SK-N-DZ (cell line): ENCODE measurements at regions not wholly inside any gene's neighbourhood (a gene's known extent, or its start where the extent isn't known, plus 50 kb on each side); places are given as distances from the start of the nearest gene placed in this dataset.

Experiments used
- DNase-seq: peaks from one replicate; pipeline ENCODE4 v3.0.0-alpha.2; 2015; ENCODE audit warnings: low spot score

GRCh38 chrX:14476205-14476604, 53.1 kb upstream of the GLRA2 start:
- DNase-seq: no peak

- no peak for DNase-seq
These were observed 79.6 kb upstream of the GLRA2 start for GRCh38 chrX:14449773-14450172.

DNA sequence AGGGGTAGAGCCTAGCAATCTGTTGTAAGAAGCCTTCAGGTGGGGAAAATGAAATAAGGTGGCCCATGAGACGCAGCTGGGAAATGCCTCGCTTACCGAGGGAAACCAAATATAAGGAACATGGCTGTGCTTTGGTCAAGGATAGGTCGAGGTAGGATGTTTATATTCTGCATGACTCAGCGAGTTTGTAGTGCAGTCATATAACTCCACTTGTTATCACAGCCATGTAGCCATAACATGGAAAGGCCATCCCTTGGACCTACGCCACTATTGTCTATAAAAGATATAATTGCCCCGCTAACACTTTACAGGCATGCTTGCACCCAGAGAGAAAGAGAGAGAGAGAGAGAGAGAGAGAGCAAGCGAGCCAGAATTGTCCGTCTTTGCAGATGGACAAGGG, 80.9 kb upstream of the GLRA2 start:
- DNase-seq: no peak

DNA sequence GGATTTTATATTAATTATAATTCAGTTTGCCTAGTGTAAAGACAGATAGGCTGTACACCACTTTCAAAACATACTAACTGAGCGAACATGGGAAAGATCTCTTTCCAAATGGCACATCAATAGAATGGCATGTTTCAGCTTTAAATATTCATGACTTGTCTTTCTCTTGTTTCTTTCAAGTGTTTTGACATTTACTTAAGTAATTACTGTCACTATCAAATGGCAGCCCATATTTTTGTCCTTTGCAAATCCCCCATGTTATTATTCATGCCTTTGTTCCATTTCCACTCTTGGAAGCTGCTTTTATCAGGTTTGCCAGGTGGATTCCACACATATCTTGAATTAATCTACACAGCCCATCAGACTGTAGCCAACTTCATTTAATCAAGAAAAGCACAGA, 89.2 kb upstream of the GLRA2 start:
- peak; percentile 0 for DNase-seq

GRCh38 chrX:14427614-14428013, 101.7 kb upstream of the GLRA2 start:
- no peak for DNase-seq

DNA sequence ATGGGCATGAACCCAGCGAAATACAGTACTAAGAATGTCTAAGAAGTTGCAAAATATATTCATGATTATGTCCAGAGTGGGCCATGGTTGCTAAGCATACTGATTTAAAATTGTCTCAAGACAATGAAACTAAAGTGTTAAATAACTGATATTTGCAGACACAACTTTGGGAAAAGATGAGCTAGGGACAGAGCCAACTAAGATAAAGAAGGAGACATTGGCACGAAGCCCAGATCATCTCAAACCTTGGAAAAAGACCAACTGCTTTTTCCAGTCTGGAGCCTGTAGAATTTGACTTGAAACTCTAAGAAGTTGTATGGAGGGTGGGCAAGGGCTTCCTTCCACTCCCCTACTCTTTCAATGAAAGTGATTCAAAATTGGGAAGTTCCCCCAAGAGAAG, 108.5 kb upstream of the GLRA2 start:
- DNase-seq: no peak

- no peak for DNase-seq
These were observed 116.7 kb upstream of the GLRA2 start for GRCh38 chrX:14412686-14413085.

GRCh38 chrX:14411326-14411725, 118.0 kb upstream of the GLRA2 start:
- DNase-seq: no peak

- DNase-seq: no peak
These were observed 120.0 kb upstream of the GLRA2 start for GRCh38 chrX:14409341-14409740.

GRCh38 chrX:14406225-14406624, 123.1 kb upstream of the GLRA2 start:
- DNase-seq: no peak

DNA sequence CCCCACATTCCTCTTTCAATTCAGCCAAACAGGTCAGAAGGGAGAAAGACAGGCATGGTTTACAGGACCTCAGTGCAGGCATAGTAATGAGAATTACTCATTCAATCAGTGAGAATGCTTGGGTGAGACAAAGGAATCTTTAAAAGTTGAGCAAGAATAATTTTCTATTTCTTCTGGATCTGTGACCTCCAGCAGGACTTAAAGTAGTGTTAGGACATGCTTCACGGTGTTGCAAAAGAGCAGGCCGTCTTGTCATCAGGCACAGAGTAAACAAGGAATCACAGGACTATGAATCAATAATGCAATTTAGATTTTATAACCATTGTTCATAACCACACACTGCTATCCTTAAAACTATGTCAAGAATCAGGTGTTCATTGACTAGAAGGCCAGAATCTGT, 130.6 kb upstream of the GLRA2 start:
- DNase-seq: no peak

DNA sequence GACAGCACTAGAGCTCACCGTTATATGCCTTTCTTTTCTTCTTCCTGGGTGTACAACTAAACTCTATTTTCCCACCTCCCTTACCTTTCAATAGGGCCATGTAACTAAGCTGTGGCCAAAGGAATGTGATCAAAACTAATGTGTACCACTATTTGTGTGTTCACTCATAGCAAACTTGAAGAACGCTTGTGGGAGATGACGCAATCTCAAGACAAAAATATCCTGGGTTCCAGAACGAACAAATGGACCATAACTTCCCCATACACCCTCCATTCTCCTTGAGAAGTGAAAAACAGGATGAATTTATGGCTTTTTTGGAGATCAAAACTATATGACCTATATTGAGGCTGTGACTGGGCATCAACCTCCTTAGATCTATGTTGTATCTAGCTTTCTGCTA, 139.7 kb upstream of the GLRA2 start:
- DNase-seq: no peak

GRCh38 chrX:14386981-14387380, 142.4 kb upstream of the GLRA2 start:
- no peak for DNase-seq

DNA sequence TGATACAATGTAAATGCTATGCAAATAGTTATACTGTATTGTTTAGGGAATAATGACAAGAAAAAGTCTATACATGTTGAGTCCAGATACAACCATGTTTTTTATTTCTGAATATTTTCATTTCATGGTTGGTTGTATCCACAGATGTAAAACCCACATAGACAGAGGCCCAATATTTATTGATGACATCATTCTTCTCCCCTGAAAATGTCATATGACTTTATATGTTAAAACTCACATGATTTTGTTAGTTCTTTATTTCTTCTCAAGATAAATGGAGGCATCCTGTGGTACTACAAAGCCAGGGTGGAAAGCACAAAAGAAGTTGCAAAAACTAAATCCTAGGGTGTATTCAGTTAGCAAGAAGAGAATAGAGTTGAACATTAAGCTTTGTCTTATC, 149.3 kb upstream of the GLRA2 start:
- DNase-seq: no peak

GRCh38 chrX:14377427-14377826, 151.9 kb upstream of the GLRA2 start:
- DNase-seq: no peak

DNA sequence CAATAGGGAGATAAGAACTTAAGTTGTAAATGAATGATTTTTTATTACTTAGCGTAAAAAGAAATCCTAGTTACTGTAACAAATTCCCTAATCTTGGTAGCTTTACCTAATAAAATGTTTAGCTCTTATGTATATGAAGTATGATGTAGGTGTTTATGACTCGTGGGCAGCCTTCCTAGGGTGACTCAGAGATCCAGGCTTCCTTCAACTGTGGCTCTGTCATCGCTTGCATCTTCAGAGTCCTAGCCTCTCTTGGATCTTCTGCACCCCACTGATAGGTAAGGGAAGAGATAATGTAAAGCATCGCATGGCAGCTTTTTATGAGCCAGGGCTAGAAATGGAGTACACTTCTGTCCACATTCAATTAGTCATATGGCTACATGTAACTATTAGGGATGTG, 165.6 kb upstream of the GLRA2 start:
- DNase-seq: no peak

DNA sequence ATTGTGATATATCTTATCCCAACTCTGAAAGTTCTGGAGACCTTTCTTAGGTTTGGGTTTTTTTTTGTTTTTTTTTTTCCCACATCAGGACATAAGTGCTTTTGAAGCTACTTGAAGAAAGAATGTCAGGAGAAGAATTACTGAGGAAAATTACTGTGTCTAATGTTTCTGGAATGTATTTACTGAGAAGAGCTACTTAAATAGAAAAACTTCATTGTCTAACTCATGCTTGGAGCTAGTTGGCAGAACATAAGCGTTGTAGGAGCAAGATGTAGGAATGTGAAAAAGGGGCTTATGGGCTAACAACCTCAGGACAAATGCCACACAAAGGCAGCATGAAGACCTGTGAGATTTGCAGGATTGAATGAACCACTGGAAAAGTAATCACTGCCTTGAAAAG, 166.6 kb upstream of the GLRA2 start:
- DNase-seq: no peak

- DNase-seq: no peak
These were observed 167.9 kb upstream of the GLRA2 start for GRCh38 chrX:14361435-14361834.

GRCh38 chrX:14359727-14360126, 169.6 kb upstream of the GLRA2 start:
- no peak for DNase-seq

DNA sequence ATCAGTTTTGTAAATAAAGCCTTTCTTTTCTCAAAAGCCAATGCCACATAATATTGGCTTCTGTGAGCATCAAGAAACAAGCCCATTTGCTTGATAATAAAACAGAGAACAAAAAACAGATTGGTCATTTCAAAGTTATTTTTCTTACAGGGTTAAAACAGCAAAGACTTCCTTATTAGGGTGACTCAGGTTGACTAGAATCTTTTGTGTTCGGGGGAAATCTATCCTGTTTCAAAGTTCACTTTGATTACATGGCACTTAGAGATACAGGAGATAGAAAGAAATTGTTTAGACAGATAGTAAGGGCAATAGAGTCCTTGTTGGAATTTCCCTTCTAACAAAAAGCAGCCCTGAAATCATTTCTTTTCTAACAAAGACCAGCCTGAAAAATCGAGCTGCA, 170.0 kb upstream of the GLRA2 start:
- no peak for DNase-seq

DNA sequence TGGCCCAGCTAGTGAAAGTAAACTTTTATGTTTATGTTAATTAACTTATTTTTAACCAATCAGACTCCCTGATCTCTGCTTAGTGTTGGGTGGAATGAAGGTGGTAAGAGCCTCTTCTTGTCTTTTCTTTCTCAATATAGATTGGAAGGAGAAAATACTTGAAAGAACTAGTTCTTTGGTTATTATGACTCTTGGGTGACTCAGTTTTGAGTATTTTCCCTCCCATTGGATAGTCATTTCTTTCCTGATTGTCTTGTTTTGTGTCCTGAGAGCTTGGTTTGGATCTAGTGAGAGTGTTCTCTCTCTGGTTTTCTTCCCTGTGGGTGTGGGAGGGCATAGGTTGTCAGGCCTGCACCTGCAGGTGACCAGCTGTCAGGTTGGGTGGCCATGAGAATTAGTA, 172.0 kb upstream of the GLRA2 start:
- DNase-seq: no peak

DNA sequence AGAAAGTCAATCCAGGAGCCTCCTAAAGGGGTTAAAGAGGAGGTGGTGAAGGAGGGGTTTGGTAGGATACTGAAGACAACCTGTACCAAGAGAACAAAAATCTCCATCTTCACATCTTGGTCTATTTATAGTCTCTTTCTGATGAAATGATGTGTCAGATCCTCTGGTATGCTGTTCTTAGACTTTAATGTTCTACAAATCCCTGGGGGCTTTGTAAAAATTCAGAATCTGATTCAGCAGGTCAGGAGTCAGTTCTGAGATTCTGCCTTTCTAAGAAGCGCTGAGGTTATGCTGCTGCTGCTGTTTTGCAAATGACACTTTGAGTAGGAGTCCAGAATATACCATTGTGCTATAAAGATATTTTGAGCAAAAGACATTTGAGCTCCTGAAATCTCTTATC, 172.9 kb upstream of the GLRA2 start:
- DNase-seq: no peak

DNA sequence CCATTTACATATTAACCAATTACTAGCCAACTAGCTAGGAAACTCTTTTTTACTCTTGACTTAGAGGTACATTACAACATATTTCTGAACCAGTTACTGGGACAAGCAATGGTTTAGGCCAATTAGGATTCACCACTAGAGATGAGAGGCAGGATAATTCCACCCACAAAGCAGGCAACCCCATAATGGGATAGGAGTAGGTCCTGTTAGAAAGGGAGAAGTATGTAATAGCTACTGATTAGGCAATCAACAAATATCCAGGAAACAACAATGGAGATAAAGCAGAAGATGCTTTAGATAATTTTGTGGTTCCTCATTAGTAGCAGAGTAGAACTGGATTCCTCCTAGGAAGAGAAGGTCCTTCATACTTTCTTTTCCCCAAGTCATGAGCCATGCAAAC, 173.8 kb upstream of the GLRA2 start:
- no peak for DNase-seq

GRCh38 chrX:14354521-14354920, 174.8 kb upstream of the GLRA2 start:
- no peak for DNase-seq

- no peak for DNase-seq
These were observed 176.8 kb upstream of the GLRA2 start for GRCh38 chrX:14352511-14352910.
